Astrocyte (in vitro differentiated cells and primary cell): ENCODE measurements at regions not wholly inside any gene's neighbourhood (a gene's known extent, or its start where the extent isn't known, plus 50 kb on each side); places are given as distances from the start of the nearest gene placed in this dataset.
A peak's percentile ranks its signal among the peaks of the same experiment; 100 is the strongest.

Experiments
- DNase-seq: peaks from one replicate; pipeline ENCODE4 v3.0.0-alpha.2; 2010; ENCODE audit warnings: low read depth
- FAIRE-seq: peaks from 2 replicates; lab custom pipeline; 2011; peaks lifted over from hg19 to GRCh38; lab: Jason Lieb, UNC
- H2AFZ ChIP-seq: 2 replicates; pipeline ENCODE4 v1.6.0; 2012; ENCODE audit warnings: low read depth, low read length, inconsistent platforms
- H3K27ac ChIP-seq: 2 replicates; pipeline ENCODE4 v1.5.1; 2011; ENCODE audit warnings: low read depth, low read length, inconsistent platforms
- H3K27me3 ChIP-seq: 2 replicates; pipeline ENCODE4 v1.6.0; 2011; ENCODE audit warnings: low read length, inconsistent platforms; ENCODE audit not compliant: insufficient read depth
- H3K36me3 ChIP-seq: 2 replicates; pipeline ENCODE4 v1.5.1; 2011; ENCODE audit warnings: low read length, inconsistent platforms; ENCODE audit not compliant: insufficient read depth
- H3K4me1 ChIP-seq: 2 replicates; pipeline ENCODE4 v1.5.1; 2011; ENCODE audit warnings: low read length, inconsistent platforms; ENCODE audit not compliant: insufficient read depth
- H3K4me2 ChIP-seq: 2 replicates; pipeline ENCODE4 v1.6.0; 2012; ENCODE audit warnings: low read length, inconsistent platforms
- H3K4me3 ChIP-seq: 2 replicates; pipeline ENCODE4 v1.5.1; 2011; ENCODE audit warnings: low read depth, mild to moderate bottlenecking, low read length, inconsistent platforms; ENCODE audit not compliant: insufficient read depth
- H3K79me2 ChIP-seq: 2 replicates; pipeline ENCODE4 v1.6.0; 2012; ENCODE audit warnings: mild to moderate bottlenecking, low read length, inconsistent platforms; ENCODE audit not compliant: insufficient read depth
- H3K9ac ChIP-seq: 2 replicates; pipeline ENCODE4 v1.6.0; 2012; ENCODE audit warnings: mild to moderate bottlenecking, low read length, inconsistent platforms
- H3K9me3 ChIP-seq: 2 replicates; pipeline ENCODE4 v1.5.1; 2012; ENCODE audit warnings: low read depth, mild to moderate bottlenecking, low read length, inconsistent platforms; ENCODE audit not compliant: insufficient read depth
- H4K20me1 ChIP-seq: 2 replicates; pipeline ENCODE4 v1.6.0; 2012; ENCODE audit warnings: low read length, inconsistent platforms; ENCODE audit not compliant: insufficient read depth
- H3K27ac Mint-ChIP-seq: one replicate; pipeline ENCODE4 v1.8.0; 2021; ENCODE audit warnings: mild to moderate bottlenecking, mixed read lengths; ENCODE audit not compliant: unreplicated experiment
- H3K27me3 Mint-ChIP-seq: one replicate; pipeline ENCODE4 v1.8.0; 2021; ENCODE audit warnings: low read depth, mixed read lengths; ENCODE audit not compliant: unreplicated experiment
- H3K36me3 Mint-ChIP-seq: one replicate; pipeline ENCODE4 v1.8.0; 2021; ENCODE audit warnings: low read depth, mixed read lengths; ENCODE audit not compliant: unreplicated experiment
- H3K4me1 Mint-ChIP-seq: one replicate; pipeline ENCODE4 v1.8.0; 2021; ENCODE audit warnings: low read depth, mixed read lengths; ENCODE audit not compliant: unreplicated experiment
- H3K4me3 Mint-ChIP-seq: one replicate; pipeline ENCODE4 v1.8.0; 2021; ENCODE audit warnings: mild to moderate bottlenecking, moderate library complexity, mixed read lengths; ENCODE audit not compliant: unreplicated experiment
- H3K9me3 Mint-ChIP-seq: one replicate; pipeline ENCODE4 v1.8.0; 2021; ENCODE audit warnings: mild to moderate bottlenecking, mixed read lengths; ENCODE audit not compliant: unreplicated experiment
- CTCF ChIP-seq: IDR thresholded peaks from 2 replicates; pipeline ENCODE4 v1.5.1; 2011; ENCODE audit warnings: low read depth, mild to moderate bottlenecking, inconsistent platforms, low read length, moderate library complexity; ENCODE audit not compliant: insufficient read depth
- EZH2 ChIP-seq: IDR thresholded peaks from 2 replicates; pipeline ENCODE4 v1.6.1; 2012; ENCODE audit warnings: mild to moderate bottlenecking, low read length, inconsistent platforms; ENCODE audit not compliant: insufficient read depth

- Histone ChIP-seq H4K20me1 (no peaks in the 10 kb centered on the region), H2AFZ (no peak overlapping the region), H3K4me2 (no peak overlapping the region), H3K9ac (no peak overlapping the region), H3K27me3 (no peaks in the 10 kb centered on the region), H3K27ac (no peak overlapping the region), H3K9me3 (no peaks in the 10 kb centered on the region), H3K79me2 (no peaks in the 10 kb centered on the region), H3K4me1 (peaks cover 36% of the 10 kb centered on the region), H3K36me3 (no peaks in the 10 kb centered on the region), H3K4me3 (no peak overlapping the region)
- FAIRE-seq, result no peak
- Mint-ChIP-seq H3K27me3 (no peaks in the 10 kb centered on the region), H3K4me1 (peaks cover 50% of the 10 kb centered on the region), H3K36me3 (no peaks in the 10 kb centered on the region), H3K4me3 (no peak overlapping the region), H3K27ac (no peak overlapping the region), H3K9me3 (no peaks in the 10 kb centered on the region)
- no peak for DNase-seq
- TF ChIP-seq EZH2, result no peak
- TF ChIP-seq CTCF, result no peak
These were observed 297.9 kb downstream of the NDFIP2 start for GRCh38 chr13:79778741-79779460.

GRCh38 chr13:79777504-79777903, 296.5 kb downstream of the NDFIP2 start:
- Mint-ChIP-seq H3K36me3 (no peaks in the 10 kb centered on the region), H3K27ac (peak overlapping the region; percentile 65), H3K27me3 (no peaks in the 10 kb centered on the region), H3K4me1 (peaks cover 40% of the 10 kb centered on the region), H3K4me3 (no peak overlapping the region), H3K9me3 (no peaks in the 10 kb centered on the region)
- no peaks in the 10 kb centered on the region for H4K20me1 ChIP-seq
- no peak overlapping the region for H3K9ac ChIP-seq
- H3K27me3 ChIP-seq, result no peaks in the 10 kb centered on the region
- no peak overlapping the region for H3K4me2 ChIP-seq
- no peak overlapping the region for H2AFZ ChIP-seq
- H3K36me3 ChIP-seq, result no peaks in the 10 kb centered on the region
- peaks cover 27% of the 10 kb centered on the region for H3K4me1 ChIP-seq
- no peak overlapping the region for H3K27ac ChIP-seq
- H3K9me3 ChIP-seq, result no peaks in the 10 kb centered on the region
- no peak overlapping the region for H3K4me3 ChIP-seq
- DNase-seq, result no peak
- FAIRE-seq, result no peak
- TF ChIP-seq EZH2 (no peak), CTCF (no peak)
- H3K79me2 ChIP-seq, result no peaks in the 10 kb centered on the region

- Histone ChIP-seq H3K36me3 (no peaks in the 10 kb centered on the region), H4K20me1 (no peaks in the 10 kb centered on the region), H3K27me3 (no peaks in the 10 kb centered on the region), H3K4me1 (peaks cover 19% of the 10 kb centered on the region), H3K27ac (no peak overlapping the region), H3K9ac (no peak overlapping the region), H3K4me2 (no peak overlapping the region), H3K79me2 (no peaks in the 10 kb centered on the region), H3K4me3 (no peak overlapping the region), H3K9me3 (no peaks in the 10 kb centered on the region), H2AFZ (no peak overlapping the region)
- FAIRE-seq (peak; percentile 17), DNase-seq (peak; percentile 22)
- Mint-ChIP-seq H3K4me3 (no peak overlapping the region), H3K9me3 (no peaks in the 10 kb centered on the region), H3K27ac (peak overlapping the region; percentile 88), H3K27me3 (no peaks in the 10 kb centered on the region), H3K36me3 (no peaks in the 10 kb centered on the region), H3K4me1 (peaks cover 32% of the 10 kb centered on the region)
- TF ChIP-seq EZH2, result no peak
- no peak for TF ChIP-seq CTCF
These were observed 295.8 kb downstream of the NDFIP2 start for GRCh38 chr13:79776531-79777295.
